ENCODE measurements at regions not wholly inside any gene's neighbourhood (a gene's known extent, or its start where the extent isn't known, plus 50 kb on each side); places are given as distances from the start of the nearest gene placed in this dataset.

- TF ChIP-seq CTCF (conservative IDR thresholded peaks at IDR 0.05; ENCODE audit: low read length) = no peak
- TF ChIP-seq EZH2phosphoT487 (IDR thresholded peaks at IDR 0.05; ENCODE audit: borderline replicate concordance) = no peak
Measured at GRCh38 chr13:57568865-57569264, 62.7 kb upstream of the PCDH17 start.

Data from Loucy (cell line).